Stimulated activated CD4-positive, alpha-beta T cell treated with anti-CD3 and anti-CD28 coated beads, Interleukin-12 subunit alpha, Interleukin-12 subunit beta, amount 100 ng/mL, for 4 hours (primary cell): ENCODE measurements at regions not wholly inside any gene's neighbourhood (a gene's known extent, or its start where the extent isn't known, plus 50 kb on each side); places are given as distances from the start of the nearest gene placed in this dataset.
"Not testable (repeated sequence)": the region's sequence is repeated elsewhere in the genome, so short reads cannot be mapped to it uniquely, and the experiment has no call there.

Experiments used
- DNase-seq: peaks from one replicate; pipeline ENCODE4 v3.0.0-alpha.2; 2020

- no peak for DNase-seq
Observed at GRCh38 chr9:2243666-2244555, 228.8 kb downstream of the SMARCA2 start.

DNA sequence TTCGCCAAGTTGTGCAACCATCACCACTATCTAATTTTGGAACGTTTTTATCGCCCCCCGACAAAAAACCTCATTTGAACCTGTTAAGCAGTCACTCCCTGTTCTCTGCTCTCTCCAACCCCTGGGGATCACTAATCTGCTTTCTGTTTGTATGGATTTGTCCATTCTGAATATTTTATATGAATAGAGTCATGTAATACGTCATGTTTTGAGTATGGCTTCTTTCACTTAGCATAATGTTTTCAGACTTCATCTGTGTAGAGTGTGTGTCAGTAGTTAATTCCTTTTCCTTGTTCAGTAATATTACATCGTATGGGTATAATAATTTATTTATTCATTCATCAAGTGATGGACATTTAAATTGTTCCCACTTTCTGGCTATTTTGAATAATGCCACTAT, 232.2 kb downstream of the SMARCA2 start:
- no peak for DNase-seq

- no peak for DNase-seq
Observed at GRCh38 chr9:2248768-2249265, 233.7 kb downstream of the SMARCA2 start.

GRCh38 chr9:2253636-2254580, 238.8 kb downstream of the SMARCA2 start:
- no peak for DNase-seq

GRCh38 chr9:2255128-2255527, 240.0 kb downstream of the SMARCA2 start:
- no peak for DNase-seq

DNA sequence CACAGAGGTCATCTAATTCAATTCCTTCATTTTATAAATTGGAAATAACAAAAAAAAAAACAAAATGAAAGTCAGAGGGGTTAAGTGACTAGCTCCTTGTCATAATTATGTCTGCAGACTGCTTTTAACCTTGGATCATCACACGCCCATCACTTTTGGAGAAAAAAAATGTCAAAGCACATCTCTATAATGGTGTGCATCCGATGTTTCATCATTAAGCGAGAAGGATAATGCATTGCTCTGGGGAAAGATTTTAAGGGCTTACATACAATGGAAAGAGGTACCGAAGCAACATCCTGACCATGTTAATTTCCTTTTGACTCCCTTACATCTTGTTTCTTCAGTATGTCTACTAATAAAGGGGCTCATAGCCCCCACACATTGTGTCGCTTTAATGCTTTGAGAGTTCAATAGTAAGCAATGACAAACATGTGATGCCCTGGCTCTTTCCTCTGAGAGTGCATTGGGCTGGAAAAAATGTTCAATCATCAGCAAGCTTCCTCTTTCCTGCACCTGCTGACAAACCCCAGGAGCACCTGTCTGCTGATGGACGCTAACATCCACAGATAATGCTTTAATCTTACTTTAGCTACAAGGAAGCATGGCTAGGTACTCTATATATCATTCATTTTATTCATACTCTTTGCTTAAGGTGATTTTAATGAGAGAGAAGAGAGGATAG, 242.2 kb downstream of the SMARCA2 start:
- DNase-seq: no peak

GRCh38 chr9:2260417-2261306, 245.5 kb downstream of the SMARCA2 start:
- no peak for DNase-seq

GRCh38 chr9:2261421-2262103, 246.4 kb downstream of the SMARCA2 start:
- no peak for DNase-seq

DNA sequence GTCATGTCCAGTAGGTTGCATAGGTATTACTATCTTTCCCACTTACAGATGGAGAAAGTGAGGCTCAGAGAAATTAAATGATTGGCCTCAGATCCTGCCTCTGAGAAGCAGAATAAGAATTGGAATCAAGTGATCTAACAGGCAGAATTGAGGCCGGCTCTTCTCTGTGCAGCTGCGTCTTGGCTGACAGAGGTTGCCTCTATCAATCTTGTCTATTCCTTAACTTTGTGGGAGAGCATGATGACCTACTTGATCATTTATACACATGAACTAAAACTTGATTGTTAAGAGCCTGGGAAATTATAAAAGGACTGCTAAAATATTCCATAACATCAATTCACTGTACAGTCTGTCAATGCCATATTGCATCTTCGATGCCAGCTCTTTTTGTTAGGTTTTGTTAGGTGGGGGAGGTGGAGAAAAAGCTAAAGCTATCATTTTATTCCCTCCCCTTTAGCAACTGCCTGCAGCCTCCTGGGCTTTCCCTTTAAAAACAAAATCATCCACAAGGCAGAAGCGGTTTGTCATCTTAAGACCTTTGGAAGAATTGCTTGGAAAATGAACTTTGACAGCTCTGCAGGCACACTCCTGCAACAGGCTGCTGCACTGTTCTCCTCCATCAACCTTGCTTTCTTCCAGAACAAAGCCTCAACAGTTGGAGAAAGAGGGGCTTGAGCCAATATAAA, 247.4 kb downstream of the SMARCA2 start:
- DNase-seq: no peak

- DNase-seq: no peak
Observed at GRCh38 chr9:2263111-2263510, 248.0 kb downstream of the SMARCA2 start.

DNA sequence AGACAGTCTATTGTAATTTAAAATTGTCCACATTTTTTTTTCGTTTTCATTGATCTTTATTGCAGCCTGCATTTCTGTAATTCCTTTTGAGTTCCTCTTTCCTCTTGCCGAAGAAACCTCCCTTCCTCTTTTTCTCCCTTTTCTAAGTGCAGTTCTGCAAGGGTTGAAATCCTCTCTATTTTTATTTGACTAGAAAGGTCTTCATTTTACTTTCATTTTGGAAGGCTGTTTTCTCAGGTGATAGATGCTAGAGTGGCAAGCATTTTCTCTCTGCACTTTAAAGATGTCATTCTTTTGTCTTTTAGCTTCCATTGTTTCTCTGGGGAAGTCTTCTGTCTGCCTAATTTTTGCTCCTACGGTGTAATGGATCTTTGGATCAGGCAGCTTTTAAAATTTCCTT, 248.5 kb downstream of the SMARCA2 start:
- DNase-seq: no peak

GRCh38 chr9:2264081-2264480, 248.9 kb downstream of the SMARCA2 start:
- DNase-seq: no peak

GRCh38 chr9:2267181-2267745, 252.1 kb downstream of the SMARCA2 start:
- no peak for DNase-seq

GRCh38 chr9:2269778-2270177, 254.6 kb downstream of the SMARCA2 start:
- DNase-seq: no peak

- no peak for DNase-seq
Observed at GRCh38 chr9:2270565-2270964, 255.4 kb downstream of the SMARCA2 start.

DNA sequence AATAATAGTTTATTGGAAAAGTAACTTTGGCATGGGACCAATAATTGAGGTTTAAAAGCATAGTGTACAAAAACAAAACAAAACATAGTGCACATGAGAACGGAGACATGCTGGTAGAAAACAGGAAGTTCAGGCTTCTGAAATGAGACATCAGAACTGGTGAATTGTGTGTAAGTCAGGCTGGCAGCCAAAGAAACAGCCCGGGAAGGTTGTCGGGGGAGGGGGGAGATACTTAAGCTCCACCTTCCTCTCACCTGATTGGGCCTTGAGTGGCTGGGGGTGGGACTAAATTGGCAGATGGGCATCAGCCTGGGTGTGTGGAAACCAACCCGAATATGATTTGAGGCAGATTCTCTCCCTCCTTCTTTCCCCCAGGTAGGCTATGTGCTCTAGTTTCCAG, 256.3 kb downstream of the SMARCA2 start:
- no peak for DNase-seq

- no peak for DNase-seq
Observed at GRCh38 chr9:2274762-2275161, 259.6 kb downstream of the SMARCA2 start.

DNA sequence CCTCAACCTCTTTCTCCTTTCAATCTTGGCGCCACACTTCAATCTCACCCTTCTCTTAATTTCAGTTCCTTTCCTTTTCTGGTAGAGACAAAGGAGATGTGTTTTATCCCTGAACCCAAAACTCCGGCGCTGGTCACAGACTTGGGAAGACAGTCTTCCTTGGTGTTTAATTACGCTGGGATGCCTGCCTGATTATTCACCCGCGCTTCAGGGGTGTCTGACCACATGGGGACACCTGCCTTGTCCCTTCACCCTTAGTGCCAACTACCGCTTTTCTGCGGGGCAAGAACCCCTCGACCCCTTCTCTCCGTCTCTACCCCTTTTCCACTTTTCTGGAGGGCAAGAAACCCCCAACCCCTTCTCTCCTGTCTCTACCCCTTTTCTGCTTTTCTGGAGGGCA, 261.1 kb downstream of the SMARCA2 start:
- no peak for DNase-seq

DNA sequence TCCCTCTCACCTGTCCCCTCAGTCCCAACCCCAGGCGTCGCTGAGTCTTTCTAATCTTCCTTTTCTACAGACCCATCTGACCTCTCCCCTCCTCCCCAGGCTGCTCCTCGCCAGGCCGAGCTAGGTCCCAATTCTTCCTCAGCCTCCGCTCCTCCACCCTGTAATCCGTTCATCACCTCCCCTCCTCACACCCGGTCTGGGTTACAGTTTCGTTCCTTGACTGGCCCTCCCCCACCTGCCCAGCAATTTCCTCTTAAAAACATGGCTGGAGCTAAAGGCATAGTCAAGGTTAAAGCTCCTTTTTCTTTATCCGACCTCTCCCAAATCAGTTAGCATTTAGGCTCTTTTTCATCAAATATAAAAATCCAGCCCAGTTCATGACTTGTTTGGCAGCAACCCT, 262.0 kb downstream of the SMARCA2 start:
- not testable (repeated sequence) for DNase-seq

- DNase-seq: not testable (repeated sequence)
Observed at GRCh38 chr9:2277644-2278043, 262.5 kb downstream of the SMARCA2 start.
